Midbrain (tissue), 1 donor: ENCODE measurements at regions not wholly inside any gene's neighbourhood (a gene's known extent, or its start where the extent isn't known, plus 50 kb on each side); places are given as distances from the start of the nearest gene placed in this dataset.

Experiments used
- DNase-seq: peaks from one replicate; lab custom pipeline; 2025; lab: John Stamatoyannopoulos, UW

DNA sequence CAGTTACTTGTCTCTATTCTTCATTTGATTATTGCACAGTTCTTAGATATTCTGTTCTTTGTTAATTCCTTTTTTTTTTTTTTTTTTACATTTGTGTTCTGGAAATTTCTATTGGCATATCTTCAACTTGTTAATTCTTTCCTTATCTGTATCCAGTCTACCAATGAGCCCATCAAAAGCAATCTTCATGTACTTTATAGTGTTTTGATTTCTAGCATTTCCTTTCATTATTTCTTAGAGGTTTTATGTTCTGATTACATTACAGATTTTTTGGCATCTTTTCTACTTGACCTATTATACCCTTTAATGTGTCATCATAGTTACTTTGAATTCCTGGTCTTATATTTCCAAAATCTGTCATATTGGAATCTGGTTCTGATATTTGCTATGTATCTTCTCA is 2194.8 kb downstream of the PCDH9 start:
- DNase-seq: no peak

DNA sequence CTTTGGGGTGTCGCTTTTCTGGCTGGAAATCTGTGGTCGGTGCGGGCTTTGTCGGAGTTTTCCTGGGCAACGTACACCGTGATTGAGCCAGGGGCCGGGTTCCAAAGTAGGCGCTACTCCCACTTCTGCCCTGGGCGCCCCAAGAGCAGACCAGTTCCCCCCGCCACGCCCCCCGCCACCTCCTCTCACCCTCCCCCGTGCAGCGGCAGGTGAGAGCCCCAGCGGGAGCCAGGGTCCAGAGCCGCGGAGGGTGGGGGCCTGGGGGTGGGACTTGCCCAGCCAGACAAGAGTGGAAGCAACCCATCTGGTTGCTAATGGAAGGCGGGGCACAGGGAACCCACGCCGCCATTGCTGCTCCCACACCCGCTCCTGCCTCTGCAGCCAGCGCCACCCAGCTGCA is 2195.9 kb downstream of the PCDH9 start:
- DNase-seq: no peak

DNA sequence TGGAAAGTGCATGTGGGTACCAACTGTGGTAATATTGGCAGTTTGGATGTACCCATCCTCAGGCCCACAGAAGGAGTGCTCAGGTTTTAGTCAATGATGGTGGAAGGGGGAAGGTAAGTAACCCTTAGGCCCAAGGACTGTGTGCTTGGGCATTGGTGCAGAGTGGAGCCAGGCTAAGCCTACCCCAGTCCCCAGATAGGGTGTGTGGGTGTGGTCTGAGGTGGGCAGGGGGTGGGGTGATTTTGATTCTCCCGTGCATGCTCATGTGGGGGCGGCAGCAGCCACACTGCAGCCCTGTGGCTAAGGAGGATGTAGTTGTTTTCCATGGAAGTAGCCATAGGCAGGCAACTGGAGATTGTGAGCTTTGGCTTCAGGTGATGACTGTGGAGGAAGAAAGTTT is 2197.3 kb downstream of the PCDH9 start:
- no peak for DNase-seq

DNA sequence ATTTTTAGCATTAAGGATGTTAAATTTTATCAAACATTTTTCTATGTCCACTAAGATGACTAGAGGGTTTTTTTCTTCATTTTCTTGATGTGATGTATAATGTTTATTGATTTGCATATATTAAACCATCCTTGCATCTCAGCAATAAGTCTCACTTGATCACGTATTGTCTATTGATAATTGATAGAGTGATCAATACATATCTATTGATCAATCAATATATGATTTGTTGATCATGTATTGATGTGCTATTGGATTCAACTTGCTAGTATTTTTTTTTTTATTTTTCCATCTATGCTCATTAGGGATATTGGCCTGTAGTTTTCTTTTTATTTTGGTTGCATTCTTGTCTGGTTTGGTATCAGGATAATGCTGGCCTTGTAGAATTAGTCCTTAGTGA is 2202.0 kb downstream of the PCDH9 start:
- no peak for DNase-seq

DNA sequence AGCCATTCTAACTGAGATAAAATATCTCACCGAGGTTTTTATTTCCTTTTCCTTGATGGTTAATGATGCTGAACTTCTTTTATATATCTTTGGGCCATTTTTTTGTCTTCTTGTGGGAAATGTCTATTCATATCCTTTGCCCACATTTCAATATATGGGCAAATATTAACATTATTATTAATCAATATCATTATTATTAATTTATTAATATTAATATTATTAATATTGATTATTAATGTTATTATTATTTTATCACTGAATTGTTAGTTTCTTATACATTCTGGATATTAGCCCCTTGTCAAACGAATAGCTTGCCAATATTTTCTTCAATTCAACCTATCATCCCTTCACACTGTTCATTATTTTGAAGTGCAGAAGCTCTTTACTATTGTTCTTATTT is 2203.6 kb downstream of the PCDH9 start:
- DNase-seq: no peak

DNA sequence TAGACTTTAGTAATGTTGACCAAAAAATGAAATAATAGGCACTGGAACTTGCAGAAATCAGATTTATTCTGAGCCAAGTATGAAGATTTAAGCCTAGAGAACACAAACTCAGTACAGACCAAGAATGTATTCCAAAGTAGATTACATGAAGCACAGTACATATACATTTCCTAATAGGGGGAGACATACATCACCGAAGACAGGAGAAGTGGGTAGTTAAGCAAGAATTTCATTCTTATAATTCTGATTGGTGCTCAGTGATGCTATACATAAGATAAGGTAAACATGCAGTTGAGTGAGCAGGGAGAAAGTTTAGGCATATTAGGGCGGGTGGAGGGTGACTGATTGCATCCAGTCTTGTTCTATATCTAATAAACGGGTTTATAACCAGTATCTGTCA is 2218.8 kb downstream of the PCDH9 start:
- no peak for DNase-seq

DNA sequence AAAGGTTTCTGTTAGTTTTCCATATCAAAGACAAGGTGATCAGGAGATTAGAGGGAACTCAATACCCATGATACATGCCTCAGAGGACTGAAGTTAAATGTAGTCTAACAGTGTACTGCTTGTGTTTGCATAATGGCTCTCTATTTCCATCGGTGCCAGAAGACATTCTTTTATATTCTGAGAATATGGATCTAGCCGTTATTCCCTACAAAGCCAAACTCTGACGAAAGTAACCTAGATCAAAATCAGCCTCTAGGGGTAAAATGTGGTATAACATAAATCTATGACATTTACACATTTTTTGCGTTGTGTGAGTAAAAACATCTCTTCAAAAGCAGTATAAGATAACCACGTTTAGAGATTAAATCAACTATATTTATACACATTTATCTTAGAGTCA is 2232.7 kb downstream of the PCDH9 start:
- DNase-seq: no peak

DNA sequence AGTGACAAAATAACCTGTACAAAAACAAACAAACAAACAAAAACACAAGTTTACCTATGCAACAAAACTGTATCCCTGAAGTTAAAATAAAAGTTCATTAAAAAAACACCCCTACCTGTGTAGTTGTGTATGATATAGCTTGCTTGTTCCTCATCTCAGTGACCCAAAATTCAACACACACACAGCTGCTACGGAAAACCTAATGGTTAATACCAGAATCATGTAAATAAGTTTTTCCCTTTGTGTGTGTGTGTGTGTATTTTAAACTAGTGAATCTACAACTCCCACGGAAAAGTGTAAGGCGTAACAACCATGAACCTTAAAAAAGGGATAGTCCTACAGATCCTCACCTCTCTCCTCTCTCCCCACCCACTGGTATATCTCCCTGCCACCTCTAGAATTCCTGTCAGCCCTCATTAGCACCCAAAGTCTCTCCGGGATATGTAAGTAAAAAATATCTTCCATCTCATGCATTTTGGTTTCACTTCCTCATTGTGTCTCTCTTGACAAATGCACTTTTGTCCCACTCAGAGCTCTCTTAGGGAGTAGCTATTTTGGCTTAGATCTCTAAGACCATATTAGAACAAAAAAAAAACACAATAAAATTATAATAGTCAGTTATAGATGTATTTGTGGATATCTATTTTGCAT is 2236.5 kb downstream of the PCDH9 start:
- DNase-seq: no peak

DNA sequence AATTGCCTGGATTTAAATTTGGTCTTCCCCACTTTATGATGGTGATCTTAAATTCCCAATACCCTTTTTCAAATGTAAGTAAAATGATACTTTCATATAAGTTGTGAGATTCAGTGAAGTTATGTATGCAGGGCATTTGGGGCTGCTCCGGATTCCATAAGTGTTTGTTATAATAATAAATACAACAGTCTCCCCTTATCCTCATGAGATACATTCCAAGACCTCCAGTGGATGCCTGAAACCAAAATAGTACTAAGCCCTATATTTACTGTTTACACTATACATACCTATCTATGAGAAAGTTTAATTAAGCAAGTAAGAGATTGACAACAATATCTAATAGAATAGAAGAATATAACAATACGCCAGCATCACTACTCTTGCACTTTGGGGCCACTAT is 2237.8 kb downstream of the PCDH9 start:
- no peak for DNase-seq

DNA sequence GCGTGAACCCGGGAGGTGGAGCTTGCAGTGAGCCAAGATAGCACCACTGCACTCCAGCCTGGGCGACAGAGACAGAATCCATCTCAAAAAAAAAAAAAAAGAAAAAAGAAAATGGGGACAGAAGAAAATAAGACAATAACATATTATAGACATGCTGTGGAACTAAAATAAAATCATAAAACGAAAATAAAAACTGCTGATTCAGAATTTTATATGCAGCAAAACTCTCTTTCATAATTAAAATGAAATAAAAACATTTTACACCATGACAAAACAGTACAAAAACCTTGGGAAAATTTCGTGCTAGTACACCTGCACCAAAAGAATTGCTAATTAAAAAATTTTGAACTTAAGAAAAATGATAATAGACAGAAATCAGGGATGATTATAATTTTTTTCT is 2245.1 kb downstream of the PCDH9 start:
- DNase-seq: no peak

DNA sequence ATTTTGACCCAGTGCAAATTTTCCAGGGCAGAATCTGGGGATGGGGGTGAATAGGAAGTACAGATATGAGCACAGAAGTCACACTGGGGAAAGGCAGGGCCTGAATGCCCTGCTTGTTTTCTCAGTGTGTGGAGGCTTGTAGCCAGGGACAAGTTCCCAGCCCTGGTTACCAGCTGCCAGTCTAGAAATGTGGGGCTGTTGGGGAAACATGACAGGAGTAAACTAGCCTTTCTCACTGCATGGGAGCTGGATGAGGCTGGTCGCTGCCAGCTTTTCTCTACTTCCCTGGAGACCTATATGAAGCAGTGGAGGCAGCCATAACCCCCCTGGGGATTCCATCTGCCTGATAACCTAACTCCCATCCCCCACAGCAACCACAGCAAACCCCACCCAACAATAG is 2267.7 kb downstream of the PCDH9 start:
- no peak for DNase-seq

DNA sequence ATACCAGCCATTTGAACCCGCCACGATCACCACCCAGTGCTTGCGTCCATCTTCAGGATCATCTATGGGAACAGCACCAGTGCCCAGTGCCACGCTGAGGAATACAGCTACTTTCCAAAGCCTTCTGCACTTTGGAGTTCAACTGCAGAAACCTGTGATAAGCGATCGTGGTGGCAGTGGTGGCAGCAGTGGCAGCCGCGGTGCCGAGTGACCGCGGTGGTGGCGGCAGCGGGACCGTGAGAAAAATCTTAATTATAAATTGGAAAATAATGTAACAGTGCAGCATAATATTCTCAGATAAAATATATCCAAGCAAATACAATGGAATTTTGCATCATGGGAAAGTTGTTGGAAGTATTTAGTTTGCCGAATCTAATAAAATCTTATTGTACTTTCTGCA is 2270.9 kb downstream of the PCDH9 start:
- no peak for DNase-seq

DNA sequence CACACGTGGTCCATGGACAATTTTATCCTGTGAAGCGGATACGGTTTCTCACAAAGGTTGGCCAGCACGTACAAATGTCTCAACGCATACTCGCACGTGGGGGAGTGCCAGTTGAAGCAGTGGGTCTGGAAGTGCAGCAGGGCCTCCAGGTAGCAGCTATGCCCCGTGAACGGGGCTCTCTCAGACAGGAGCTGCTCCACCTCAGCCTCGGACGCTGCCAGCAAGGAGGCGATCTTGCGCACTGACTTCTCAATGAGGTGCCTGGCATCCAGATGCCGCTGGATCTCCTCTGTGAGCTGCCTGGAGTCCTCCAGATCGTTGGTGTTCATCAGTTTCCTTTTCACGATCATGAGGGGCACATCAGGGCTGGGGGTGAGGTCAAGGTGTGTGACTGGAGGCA is 2272.0 kb downstream of the PCDH9 start:
- no peak for DNase-seq

DNA sequence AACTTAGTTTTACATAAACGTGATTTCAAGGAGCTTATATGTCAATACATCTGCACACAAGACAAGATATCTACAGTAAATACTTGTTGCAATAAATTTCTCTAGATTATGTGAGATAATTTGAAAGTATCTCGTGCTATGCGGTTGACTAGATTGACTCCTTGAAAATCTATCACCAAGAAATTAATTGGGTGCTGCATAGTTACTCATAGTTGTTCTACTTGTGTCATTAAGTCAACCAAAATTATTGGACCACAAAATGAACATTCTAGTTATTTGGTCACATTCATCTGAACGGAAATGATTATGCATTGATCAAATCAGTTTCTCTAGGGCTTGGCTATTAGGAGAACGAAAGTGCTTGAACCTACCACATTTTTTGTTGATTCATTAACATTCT is 2291.5 kb downstream of the PCDH9 start:
- DNase-seq: no peak

DNA sequence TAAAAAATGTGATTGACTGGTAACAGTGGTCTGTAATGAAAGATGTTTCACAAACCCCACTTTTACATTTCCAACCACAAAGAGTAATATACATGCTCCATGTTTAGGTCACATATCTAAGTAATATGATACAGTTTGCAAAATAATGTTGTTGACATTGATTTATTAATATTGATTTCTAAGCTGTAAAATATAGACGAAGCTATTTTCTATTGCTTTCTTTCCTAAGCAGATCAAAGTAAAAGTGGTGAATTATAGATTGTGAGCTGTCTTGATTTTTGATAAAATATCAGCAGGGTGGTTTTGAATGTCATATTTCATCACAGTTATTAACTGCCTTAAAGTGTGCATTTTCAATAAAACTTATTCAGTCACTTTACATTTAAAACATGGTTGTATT is 2292.8 kb downstream of the PCDH9 start:
- DNase-seq: no peak

DNA sequence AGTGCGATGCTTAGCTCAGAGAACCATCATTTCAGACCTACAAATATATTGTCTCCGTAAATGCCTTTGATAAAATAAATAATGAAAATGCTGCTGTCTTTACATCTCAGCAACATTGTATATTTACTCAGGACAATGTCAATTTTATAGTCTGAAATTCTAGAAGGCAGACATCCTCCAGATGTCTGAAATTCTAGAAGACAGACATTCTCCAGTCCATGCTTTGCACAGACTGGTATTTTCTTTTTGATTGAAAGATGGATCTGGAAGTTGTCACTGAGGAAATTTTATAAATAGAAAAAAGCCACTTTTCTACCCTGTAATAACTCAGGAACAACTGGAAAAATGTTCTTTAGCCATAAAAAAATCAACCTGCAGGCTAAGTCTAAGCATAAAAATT is 2293.3 kb downstream of the PCDH9 start:
- DNase-seq: no peak

DNA sequence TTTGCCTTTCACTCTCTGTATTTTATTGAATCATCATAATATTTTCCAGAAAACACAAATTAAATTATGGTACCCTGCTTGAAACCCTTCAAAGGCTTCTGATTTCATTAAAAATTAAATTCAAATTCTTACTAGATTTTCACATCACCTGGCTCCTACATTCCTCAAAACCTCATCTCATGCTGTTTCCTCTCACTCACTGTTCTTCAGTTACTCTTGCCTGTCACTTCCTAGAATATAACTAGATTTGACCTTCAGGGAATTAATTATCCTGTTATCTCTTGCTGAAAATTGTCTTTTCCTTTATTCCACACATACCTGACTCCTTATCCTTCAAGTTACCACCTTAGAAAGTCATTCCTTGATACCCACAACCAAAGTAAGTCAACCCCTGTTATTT is 2294.7 kb downstream of the PCDH9 start:
- no peak for DNase-seq

DNA sequence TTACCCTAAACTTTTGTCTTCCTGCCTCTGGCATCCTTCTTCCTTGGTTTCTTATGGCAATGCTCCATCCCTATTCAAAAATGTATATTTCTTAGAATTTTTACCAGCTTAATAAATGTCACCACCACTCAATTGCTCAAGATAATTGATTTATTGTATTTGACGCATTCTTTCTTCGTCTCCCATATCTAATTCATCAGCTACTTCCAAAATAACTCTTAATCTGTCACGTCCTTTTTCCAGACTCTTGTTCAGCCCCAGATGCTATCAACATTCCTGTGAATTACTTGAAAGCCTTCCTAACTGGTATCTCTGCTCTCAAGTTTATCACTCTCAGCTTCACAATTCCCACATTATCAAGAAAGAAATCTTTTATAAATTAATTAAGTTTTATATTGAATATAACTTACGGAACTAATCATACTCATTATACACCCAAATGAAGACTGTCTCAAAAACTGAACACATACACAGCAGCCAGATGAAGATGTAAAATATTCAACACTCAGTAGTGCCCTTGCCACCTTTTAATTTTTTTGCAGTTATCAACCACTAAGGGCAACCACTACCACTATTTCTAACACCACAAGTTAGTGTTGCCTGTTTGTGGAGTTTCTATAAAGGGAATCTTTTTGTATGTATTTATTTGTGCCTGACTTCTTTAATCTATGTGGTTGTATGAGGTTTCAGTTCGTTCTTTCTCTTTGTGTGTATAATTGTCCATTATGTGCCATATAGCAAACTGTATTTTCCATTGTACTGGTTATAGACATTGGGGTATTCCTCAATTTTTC is 2295.4 kb downstream of the PCDH9 start:
- DNase-seq: no peak

DNA sequence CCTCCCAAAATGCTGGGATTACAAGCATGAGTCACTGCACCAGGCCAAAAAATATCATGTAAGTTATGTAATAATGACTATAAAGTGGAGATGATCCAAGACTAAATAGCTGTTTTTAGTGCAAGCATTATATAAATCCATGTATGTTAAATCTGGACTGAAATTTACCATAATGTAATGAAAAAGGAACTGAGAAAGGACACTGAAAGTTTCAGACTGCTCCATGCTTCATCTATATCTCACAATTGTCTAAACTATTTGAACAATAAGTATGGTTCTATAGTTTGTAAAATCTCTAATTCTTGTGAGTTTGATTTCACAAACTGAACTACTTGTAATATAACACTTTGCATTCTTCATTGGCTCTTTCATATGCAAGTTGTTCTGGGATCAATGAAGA is 2299.5 kb downstream of the PCDH9 start:
- no peak for DNase-seq

DNA sequence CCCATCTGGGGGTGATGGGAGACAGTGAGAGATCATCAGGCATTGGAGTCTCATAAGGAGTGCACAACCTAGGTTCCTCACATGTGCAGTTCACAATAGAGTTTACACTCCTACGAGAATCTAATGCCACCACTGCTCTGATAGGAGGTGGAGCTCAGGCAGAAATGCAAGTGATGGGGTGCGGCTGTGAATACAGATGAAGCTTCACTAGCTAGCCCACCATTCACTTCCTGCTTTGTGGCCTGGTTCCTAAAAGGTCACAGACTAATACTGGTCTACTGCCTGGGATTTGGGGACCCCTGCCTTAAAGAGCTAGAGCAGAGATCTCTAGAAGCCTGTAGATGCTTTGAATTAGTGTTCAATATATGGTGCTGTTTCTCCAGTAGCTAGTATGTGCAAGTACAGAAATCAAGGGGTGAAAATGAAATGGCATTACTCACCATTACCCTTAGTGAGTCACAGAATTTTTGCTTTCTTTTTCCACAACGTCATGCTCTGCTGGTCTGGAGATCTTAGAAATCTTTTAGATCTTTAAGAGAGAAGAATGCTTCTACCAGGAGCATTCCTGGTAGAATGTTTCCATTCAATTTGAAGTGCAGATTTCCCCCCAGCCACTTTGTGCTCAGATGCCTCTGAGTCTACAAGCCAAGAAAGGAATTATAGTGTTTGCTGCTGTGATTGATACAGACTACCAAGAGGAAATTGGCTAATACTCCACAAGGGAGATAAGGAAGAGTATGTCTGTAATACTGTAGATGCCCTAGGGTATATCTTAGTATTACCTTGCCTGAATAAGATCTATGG is 2301.2 kb downstream of the PCDH9 start:
- DNase-seq: no peak

DNA sequence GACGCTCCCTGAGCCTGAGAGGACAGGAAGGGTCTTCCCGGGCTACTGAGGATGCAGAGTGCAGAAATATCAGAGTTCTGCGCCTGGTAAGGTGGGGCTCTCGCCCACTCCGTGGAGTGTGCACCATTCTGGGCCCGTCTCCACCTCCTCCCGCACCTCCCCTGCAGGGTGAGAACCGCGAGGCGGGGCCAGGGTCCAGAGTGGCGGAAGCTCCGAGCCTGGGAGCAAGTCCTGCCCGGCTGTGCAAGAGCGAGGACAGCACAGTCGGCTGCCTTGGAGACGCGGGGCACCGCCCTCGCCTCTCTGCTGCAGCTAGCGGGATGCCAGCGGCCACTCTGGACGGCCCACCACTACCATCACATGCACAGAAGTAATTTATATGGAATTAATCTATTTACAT is 2304.4 kb downstream of the PCDH9 start:
- DNase-seq: no peak

DNA sequence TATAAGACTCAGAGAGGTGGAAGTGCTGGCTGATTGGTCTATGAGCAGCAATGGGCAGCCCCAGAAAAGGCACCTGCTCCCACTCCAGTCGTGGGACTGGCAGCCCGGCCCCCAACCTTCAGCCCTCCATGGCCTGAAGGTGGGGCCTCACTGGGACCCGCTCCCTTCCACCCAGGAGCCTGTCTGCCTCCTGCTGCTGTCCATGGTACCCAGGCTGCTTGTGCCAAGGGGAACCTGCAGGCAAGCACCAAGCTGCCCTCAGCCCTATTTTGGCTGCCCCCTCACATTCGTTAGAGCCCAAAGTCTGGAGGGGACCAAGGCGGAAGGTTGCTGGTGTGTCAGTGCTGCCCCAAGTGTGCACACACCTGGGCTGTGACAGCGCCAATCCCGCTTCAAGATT is 2304.9 kb downstream of the PCDH9 start:
- DNase-seq: no peak

DNA sequence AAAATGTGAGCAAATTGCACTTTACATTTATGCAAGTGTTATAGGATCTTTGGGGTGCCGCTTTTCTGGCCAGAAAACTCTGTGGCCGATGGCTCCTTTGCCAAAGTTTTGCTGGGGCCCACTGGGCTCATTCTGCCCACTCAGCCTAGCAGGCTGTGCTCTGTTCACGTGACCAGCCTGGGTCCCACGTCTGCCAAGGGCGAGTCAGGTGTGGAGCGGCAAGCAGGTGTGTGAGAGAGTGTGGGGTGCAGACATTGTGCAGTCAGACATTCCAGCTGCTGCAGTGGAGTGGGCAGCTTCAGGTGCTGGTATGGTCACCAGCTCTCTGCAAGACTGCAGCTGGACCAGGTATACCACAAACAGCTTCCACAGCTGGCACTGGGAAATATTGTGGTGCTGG is 2305.7 kb downstream of the PCDH9 start:
- DNase-seq: no peak
